HL-60/S4 treated with retinoic acid at 250 ng/mL for 4 days and 3 days (cell line): ENCODE measurements at regions not wholly inside any gene's neighbourhood (a gene's known extent, or its start where the extent isn't known, plus 50 kb on each side); places are given as distances from the start of the nearest gene placed in this dataset.

Source experiments
- in situ Hi-C: fragments of 300-500 bp; cut with MboI; formaldehyde crosslinking; loops from 2 replicates; pipeline ENCODE4 v1.7.0; 2022; ENCODE audit warnings: low sequenced_read_pairs

GRCh38 chr9:38138276-38138675 lies 69.2 kb upstream of the SHB start:
- in situ Hi-C loops = no loop called here

DNA sequence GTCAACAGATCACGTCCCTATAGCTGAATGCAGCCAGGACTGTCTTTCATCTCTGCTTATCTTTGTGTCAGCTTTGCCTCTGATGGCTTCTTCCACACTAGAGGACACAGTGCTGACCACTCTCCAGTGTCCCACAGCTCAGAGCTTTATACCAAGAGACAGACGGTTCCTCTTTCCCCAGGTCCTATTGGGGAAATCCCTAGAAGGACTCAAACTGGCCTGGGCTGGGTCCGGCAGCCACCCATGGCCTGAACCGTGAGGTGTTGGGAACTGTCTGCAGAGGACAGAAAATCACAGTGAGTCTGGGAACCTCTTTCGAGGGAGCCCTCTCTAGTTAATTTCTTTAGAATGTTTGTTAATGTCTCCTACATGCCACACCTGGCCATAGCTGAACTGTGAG lies 68.3 kb upstream of the SHB start:
- in situ Hi-C loops = no loop called here

GRCh38 chr9:38136386-38136785 lies 67.4 kb upstream of the SHB start:
- in situ Hi-C loops = no loop called here

DNA sequence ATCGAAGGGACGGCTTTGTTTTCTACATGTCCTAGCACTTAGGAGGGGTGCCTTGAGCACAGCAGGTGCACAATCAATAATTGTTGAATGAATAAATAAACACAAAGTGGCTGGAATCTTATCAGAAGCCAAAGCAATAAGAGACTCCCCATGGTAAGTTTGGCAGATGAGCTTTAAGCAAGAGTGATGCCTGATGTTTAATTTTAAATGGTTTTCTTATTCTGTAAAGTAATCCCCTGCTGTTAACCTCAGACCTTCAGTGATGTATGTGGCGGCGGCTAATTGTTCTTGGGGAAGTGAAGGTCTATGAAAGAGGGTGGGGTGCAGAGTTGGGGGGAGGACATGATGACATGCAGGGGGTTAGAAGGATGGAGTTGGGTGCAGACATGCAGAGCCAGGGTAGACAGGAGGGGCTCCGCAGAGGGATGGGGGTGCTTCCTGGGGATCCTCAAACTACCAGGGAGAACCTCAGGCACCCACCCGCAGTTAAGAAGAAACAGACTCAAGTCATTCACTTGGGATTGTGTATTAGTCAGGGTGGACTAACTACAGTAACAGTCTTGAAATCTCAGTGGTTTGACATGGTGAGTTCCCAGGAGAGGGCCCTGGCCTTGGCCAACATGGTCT lies 65.7 kb upstream of the SHB start:
- in situ Hi-C loops = no loop called here

DNA sequence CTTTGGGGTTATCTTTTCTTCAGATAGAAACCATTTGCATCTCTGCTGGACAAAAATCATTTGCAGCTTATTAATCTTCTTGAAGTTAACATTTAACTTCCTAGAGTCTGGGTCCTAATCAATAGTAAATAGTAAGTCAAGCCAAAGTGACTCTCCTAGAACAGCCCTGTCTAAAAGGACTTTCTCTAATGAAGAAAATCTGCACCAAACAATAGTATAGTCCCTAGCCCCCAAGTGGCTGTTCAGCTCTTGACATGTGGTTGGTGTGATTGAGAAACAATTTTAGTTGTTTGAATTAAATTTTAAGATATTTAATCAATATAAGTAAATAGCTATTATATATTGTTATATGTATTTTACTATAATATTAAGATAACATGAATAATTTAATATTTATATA lies 64.6 kb upstream of the SHB start:
- in situ Hi-C loops = no loop called here

DNA sequence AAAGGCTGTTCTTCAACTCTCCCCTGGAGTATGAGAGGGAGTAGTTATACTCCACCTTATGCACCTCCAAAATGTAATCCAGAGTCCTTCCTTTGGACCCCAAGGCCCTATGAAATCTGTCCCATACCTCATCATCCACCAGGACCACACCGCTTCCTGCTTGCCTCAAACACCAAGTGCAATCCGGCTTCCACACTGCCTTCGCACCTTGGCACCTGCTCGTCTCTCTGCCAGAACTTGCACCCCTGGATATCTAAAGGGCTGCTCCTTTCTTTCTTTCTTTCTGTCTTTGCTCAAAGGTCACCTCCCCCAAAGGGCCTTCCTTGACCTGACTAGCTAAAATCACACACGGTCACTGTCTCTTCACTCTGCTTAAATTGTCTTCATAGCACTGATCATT lies 63.9 kb upstream of the SHB start:
- in situ Hi-C loops = no loop called here

DNA sequence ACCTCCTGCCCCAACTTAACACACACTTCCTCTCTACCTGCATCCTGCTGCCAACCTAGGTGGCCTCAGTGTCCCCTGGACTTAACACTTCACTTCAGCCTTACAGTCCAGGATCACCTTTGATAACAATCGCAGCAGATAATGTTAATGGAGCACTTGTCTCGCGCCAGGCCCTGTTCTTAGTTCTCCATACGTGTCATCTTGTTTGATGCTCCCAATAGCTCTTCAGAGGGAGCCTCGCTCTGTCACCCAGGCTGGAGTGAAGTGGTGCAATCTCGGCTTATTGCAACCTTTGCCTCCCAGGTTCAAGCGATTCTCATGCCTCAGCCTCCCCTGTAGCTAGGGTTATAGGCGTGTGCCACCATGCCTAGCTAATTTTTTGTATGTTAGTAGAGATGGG lies 62.7 kb upstream of the SHB start:
- in situ Hi-C loops = no loop called here

GRCh38 chr9:38130724-38131123 lies 61.7 kb upstream of the SHB start:
- in situ Hi-C loops = no loop called here

- in situ Hi-C loops = no loop called here
Measured at GRCh38 chr9:38129366-38129765, 60.3 kb upstream of the SHB start.

DNA sequence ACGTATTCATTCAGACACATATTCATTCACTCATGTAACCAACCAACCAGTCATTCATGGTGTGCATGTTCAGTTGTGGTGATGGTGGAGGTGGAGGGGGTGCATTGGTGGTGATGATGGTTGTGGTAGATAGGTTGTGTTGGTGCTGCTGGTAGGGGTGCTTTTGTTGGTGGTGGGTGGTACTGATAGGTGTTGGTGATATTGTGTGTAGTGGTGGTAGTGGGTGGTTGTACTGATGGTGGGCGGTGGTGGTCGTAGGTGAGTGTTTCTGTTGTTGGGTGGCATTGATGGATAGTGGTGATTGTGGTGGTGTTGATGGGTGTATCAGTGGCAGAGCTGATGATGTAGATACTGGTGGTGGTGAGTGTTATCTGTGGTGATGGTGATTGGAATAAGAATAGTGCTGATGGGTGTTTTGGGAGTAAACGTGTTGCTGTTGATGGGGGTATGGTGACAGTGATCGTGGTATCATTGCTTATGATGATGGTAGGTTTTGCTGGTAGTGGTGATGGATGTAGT lies 59.8 kb upstream of the SHB start:
- in situ Hi-C loops = no loop called here

GRCh38 chr9:38127271-38127839 lies 58.3 kb upstream of the SHB start:
- in situ Hi-C loops = no loop called here

DNA sequence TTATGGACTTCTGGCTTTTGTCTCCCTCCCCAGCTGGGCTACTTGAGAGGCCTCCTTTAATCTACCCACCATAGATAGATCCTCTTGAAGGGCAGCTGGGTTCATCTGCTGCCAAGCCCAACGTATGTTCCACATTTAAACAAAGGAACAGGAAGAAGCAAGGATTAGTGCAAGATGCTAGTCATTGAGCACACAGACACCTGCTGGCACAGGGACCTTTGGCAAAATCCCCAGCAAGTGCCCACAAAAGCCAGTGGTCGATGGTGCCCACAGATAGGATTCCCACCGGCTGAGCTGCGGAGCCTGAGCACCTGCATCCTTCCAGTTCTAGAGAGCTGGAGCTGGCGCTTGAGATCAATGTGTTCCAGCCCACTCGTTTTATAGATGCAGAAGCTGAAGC lies 57.7 kb upstream of the SHB start:
- in situ Hi-C loops = no loop called here

GRCh38 chr9:38125889-38126288 lies 56.9 kb upstream of the SHB start:
- in situ Hi-C loops = no loop called here

- in situ Hi-C loops = loop anchor here (25.0 kb wide), 1 partner anchor 214 kb away; no protein-coding TSS in a partner anchor
Measured at GRCh38 chr9:38123359-38123758, 54.3 kb upstream of the SHB start.

- in situ Hi-C loops = loop anchor here (25.0 kb wide), 1 partner anchor 216 kb away; no protein-coding TSS in a partner anchor
Measured at GRCh38 chr9:38120961-38121360, 51.9 kb upstream of the SHB start.

DNA sequence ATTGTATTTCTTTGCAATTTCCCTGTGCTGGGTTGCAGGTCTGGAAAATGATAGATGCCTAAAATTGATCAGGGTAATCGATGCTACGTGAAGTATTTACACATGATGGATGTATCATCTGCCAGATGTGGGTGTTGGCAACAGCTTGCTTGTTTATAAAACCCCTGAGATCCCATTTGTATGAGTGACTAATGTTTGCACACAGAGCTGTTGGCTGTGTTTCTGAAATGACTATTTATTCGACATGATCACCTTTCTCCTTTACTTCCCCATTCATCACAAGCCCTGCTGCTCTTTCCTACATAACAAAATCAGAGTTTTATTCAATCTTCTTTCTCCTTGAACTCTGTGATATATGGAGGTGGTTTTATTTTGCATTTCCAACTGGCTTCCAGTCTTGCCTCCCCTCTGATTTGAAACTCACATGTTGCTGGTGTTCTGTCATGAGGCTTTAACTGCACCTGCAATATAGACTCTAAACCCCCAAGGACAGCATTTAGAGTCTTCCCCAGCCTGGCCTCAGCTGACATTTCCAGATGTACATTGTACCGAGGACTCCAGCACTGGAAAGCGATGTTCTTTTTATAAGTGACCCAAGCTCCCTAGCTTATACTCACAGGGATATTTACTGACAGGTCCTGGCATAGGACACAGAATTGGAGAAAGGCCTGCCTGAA lies 50.7 kb upstream of the SHB start:
- in situ Hi-C loops = loop anchor here (25.0 kb wide), 1 partner anchor 218 kb away; no protein-coding TSS in a partner anchor

- in situ Hi-C loops = loop anchor here (25.0 kb wide), 1 partner anchor 218 kb away; no protein-coding TSS in a partner anchor
Measured at GRCh38 chr9:38118862-38119438, 49.9 kb upstream of the SHB start.
